ENCODE measurements at regions not wholly inside any gene's neighbourhood (a gene's known extent, or its start where the extent isn't known, plus 50 kb on each side); places are given as distances from the start of the nearest gene placed in this dataset.

- Histone ChIP-seq H3K36me3 (ENCODE audit: control insufficient read depth, insufficient read depth, low read length) (no peaks in the 10 kb centered on the region), H3K9ac (ENCODE audit: low read depth, low read length) (no peak overlapping the region)
Observed at GRCh38 chr22:34976474-34976873, 89.5 kb upstream of the ISX start.

GRCh38 chr22:34976886-34977285, 89.1 kb upstream of the ISX start:
- Histone ChIP-seq H3K4me1 (ENCODE audit: control insufficient read depth, insufficient read depth, low read length) (peaks cover 9% of the 10 kb centered on the region), H3K27me3 (ENCODE audit: control insufficient read depth, insufficient read depth, low read length) (no peaks in the 10 kb centered on the region), H3K4me3 (ENCODE audit: low read depth, low read length) (no peak overlapping the region), H3K9ac (ENCODE audit: low read depth, low read length) (no peak overlapping the region), H3K9me3 (ENCODE audit: control insufficient read depth, insufficient read depth, low read length) (no peaks in the 10 kb centered on the region), H3K36me3 (ENCODE audit: control insufficient read depth, insufficient read depth, low read length) (no peaks in the 10 kb centered on the region)

More at GRCh38 chr22:34976474-34976873, 89.5 kb upstream of the ISX start:
- Histone ChIP-seq H3K9me3 (ENCODE audit: control insufficient read depth, insufficient read depth, low read length) (no peaks in the 10 kb centered on the region), H3K4me1 (ENCODE audit: control insufficient read depth, insufficient read depth, low read length) (peaks cover 9% of the 10 kb centered on the region), H3K4me3 (ENCODE audit: low read depth, low read length) (no peak overlapping the region), H3K27me3 (ENCODE audit: control insufficient read depth, insufficient read depth, low read length) (no peaks in the 10 kb centered on the region)

DNA sequence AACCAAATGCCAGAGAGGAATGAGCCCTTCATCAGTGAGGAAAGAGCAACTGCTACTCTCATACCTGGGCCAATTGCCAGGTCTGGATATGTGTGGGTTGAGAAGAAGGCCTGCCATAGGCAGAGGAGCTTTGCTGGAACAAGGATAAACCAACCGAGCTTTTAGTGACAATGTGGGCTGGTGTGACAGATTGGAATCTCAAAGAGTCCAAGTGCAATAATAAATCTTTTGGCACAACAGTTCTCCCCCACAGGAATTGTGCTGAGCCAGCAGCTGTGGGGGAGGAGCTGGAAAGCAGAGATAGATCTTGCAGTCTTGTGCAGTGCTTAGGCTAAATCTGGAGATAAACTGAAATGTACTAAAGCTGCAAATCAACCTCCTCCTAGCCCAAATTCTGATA, 79.4 kb upstream of the ISX start:
- H3K27me3 ChIP-seq (ENCODE audit: control insufficient read depth, insufficient read depth, low read length), result no peaks in the 10 kb centered on the region
- H3K9ac ChIP-seq (ENCODE audit: low read depth, low read length), result no peak overlapping the region
- no peaks in the 10 kb centered on the region for H3K4me1 ChIP-seq (ENCODE audit: control insufficient read depth, insufficient read depth, low read length)
- no peak overlapping the region for H3K4me3 ChIP-seq (ENCODE audit: low read depth, low read length)
- H3K36me3 ChIP-seq (ENCODE audit: control insufficient read depth, insufficient read depth, low read length), result no peaks in the 10 kb centered on the region
- H3K9me3 ChIP-seq (ENCODE audit: control insufficient read depth, insufficient read depth, low read length), result no peaks in the 10 kb centered on the region

- H3K4me3 ChIP-seq (ENCODE audit: low read depth, low read length), result no peak overlapping the region
- H3K27me3 ChIP-seq (ENCODE audit: control insufficient read depth, insufficient read depth, low read length), result no peaks in the 10 kb centered on the region
- H3K9ac ChIP-seq (ENCODE audit: low read depth, low read length), result no peak overlapping the region
- H3K9me3 ChIP-seq (ENCODE audit: control insufficient read depth, insufficient read depth, low read length), result no peaks in the 10 kb centered on the region
- no peaks in the 10 kb centered on the region for H3K4me1 ChIP-seq (ENCODE audit: control insufficient read depth, insufficient read depth, low read length)
- no peaks in the 10 kb centered on the region for H3K36me3 ChIP-seq (ENCODE audit: control insufficient read depth, insufficient read depth, low read length)
Observed at GRCh38 chr22:34992672-34993071, 73.3 kb upstream of the ISX start.

- Histone ChIP-seq H3K4me3 (ENCODE audit: low read depth, low read length) (no peak overlapping the region), H3K36me3 (ENCODE audit: control insufficient read depth, insufficient read depth, low read length) (no peaks in the 10 kb centered on the region), H3K9me3 (ENCODE audit: control insufficient read depth, insufficient read depth, low read length) (no peaks in the 10 kb centered on the region), H3K4me1 (ENCODE audit: control insufficient read depth, insufficient read depth, low read length) (no peaks in the 10 kb centered on the region), H3K9ac (ENCODE audit: low read depth, low read length) (no peak overlapping the region), H3K27me3 (ENCODE audit: control insufficient read depth, insufficient read depth, low read length) (no peaks in the 10 kb centered on the region)
Observed at GRCh38 chr22:34993548-34993947, 72.4 kb upstream of the ISX start.

DNA sequence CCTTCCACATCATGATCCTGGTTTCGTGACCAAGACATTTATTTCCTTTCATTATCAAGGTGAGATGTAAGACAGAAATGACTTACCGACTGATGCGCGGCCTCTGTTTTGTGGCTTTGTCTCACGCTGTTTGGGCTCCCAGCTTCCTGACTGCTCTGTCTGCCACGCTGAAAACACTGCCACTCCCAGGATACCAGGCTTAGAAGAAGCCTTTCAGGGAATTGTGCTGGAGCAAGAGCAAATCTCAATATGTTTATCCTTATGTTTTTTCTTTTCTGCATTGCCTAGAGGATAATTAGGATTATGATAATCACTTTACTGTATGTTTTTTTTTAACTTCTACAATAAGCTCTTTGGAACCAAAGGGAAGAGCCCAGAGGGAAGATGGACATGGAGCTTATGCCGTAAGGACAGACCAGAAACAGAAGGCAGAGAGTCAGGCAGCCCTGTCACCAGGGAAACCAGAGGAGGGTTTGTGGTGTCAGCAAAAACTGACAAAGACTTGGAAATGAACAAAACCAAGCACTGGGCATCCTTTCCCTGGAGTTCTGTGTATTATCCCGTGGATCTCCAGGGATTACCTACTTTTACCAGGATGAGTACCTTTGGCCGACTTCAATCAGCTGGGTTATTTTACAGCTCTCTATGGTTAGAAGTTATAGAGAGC, 68.2 kb upstream of the ISX start:
- Histone ChIP-seq H3K27me3 (ENCODE audit: control insufficient read depth, insufficient read depth, low read length) (no peaks in the 10 kb centered on the region), H3K9ac (ENCODE audit: low read depth, low read length) (no peak overlapping the region), H3K36me3 (ENCODE audit: control insufficient read depth, insufficient read depth, low read length) (no peaks in the 10 kb centered on the region), H3K4me3 (ENCODE audit: low read depth, low read length) (no peak overlapping the region), H3K9me3 (ENCODE audit: control insufficient read depth, insufficient read depth, low read length) (no peaks in the 10 kb centered on the region), H3K4me1 (ENCODE audit: control insufficient read depth, insufficient read depth, low read length) (no peaks in the 10 kb centered on the region)

GRCh38 chr22:34998921-34999320, 67.0 kb upstream of the ISX start:
- Histone ChIP-seq H3K4me3 (ENCODE audit: low read depth, low read length) (no peak overlapping the region), H3K4me1 (ENCODE audit: control insufficient read depth, insufficient read depth, low read length) (no peaks in the 10 kb centered on the region), H3K36me3 (ENCODE audit: control insufficient read depth, insufficient read depth, low read length) (no peaks in the 10 kb centered on the region), H3K9ac (ENCODE audit: low read depth, low read length) (no peak overlapping the region), H3K27me3 (ENCODE audit: control insufficient read depth, insufficient read depth, low read length) (no peaks in the 10 kb centered on the region), H3K9me3 (ENCODE audit: control insufficient read depth, insufficient read depth, low read length) (no peaks in the 10 kb centered on the region)

DNA sequence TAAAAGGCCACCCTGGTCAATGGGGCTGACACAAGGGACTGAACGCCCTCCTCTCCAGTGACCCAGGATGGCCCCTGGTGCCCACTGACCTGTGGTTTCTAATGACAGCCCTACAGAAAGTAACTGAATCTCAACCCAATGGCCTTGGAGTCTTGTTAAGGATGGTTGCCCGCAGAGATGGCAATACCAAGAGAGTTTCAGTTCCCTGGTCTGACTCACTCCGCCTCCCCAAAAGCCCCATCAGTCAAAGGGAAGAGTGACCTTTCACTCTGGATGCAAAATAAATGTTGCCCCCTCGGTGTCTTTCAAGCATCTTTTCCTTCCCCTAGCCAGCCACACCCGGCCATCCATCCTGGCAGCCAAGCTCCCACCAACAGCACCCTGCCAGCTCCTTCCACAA, 57.7 kb upstream of the ISX start:
- Histone ChIP-seq H3K9me3 (ENCODE audit: control insufficient read depth, insufficient read depth, low read length) (no peaks in the 10 kb centered on the region), H3K27me3 (ENCODE audit: control insufficient read depth, insufficient read depth, low read length) (no peaks in the 10 kb centered on the region)

GRCh38 chr22:35010543-35010942, 55.4 kb upstream of the ISX start:
- no peak overlapping the region for H3K4me3 ChIP-seq (ENCODE audit: low read depth, low read length)
- H3K4me1 ChIP-seq (ENCODE audit: control insufficient read depth, insufficient read depth, low read length), result no peaks in the 10 kb centered on the region
- no peaks in the 10 kb centered on the region for H3K36me3 ChIP-seq (ENCODE audit: control insufficient read depth, insufficient read depth, low read length)
- no peaks in the 10 kb centered on the region for H3K27me3 ChIP-seq (ENCODE audit: control insufficient read depth, insufficient read depth, low read length)
- no peaks in the 10 kb centered on the region for H3K9me3 ChIP-seq (ENCODE audit: control insufficient read depth, insufficient read depth, low read length)
- H3K9ac ChIP-seq (ENCODE audit: low read depth, low read length), result no peak overlapping the region

More for the DNA sequence above, 57.7 kb upstream of the ISX start:
- Histone ChIP-seq H3K4me3 (ENCODE audit: low read depth, low read length) (no peak overlapping the region), H3K36me3 (ENCODE audit: control insufficient read depth, insufficient read depth, low read length) (no peaks in the 10 kb centered on the region), H3K9ac (ENCODE audit: low read depth, low read length) (no peak overlapping the region), H3K4me1 (ENCODE audit: control insufficient read depth, insufficient read depth, low read length) (no peaks in the 10 kb centered on the region)

DNA sequence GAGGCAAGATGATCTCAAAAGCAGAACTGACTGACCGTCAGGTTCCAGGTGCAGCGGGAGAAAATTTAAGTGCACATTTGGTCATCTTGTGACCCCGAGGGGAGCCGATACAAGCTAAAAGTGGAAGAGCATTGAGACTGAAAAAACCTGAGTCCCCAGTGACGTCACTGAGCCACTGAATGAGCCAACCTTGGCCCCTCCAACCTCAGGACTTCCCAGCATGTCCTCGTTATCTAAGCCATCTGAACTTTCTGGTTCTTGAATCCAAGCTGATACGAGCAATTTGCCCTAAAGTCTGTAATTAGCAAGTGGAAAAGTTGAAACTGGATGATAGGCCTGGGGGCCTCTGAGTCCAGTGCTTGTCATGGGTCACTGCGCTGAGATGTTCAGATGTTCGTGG, 51.1 kb upstream of the ISX start:
- H3K27me3 ChIP-seq (ENCODE audit: control insufficient read depth, insufficient read depth, low read length), result no peaks in the 10 kb centered on the region
- H3K9me3 ChIP-seq (ENCODE audit: control insufficient read depth, insufficient read depth, low read length), result no peaks in the 10 kb centered on the region
- no peaks in the 10 kb centered on the region for H3K4me1 ChIP-seq (ENCODE audit: control insufficient read depth, insufficient read depth, low read length)
- no peaks in the 10 kb centered on the region for H3K36me3 ChIP-seq (ENCODE audit: control insufficient read depth, insufficient read depth, low read length)
- H3K4me3 ChIP-seq (ENCODE audit: low read depth, low read length), result no peak overlapping the region
- no peak overlapping the region for H3K9ac ChIP-seq (ENCODE audit: low read depth, low read length)
